ENCODE measurements at regions not wholly inside any gene's neighbourhood (a gene's known extent, or its start where the extent isn't known, plus 50 kb on each side); places are given as distances from the start of the nearest gene placed in this dataset.
"Not testable (repeated sequence)": the region's sequence is repeated elsewhere in the genome, so short reads cannot be mapped to it uniquely, and the experiment has no call there.

GRCh38 chr1:70727886-70728489 is 316.9 kb downstream of the CTH start:
- Histone ChIP-seq H3K4me3 (no peak overlapping the region), H3K36me3 (no peaks in the 10 kb centered on the region), H3K27me3 (no peaks in the 10 kb centered on the region), H3K4me1 (no peaks in the 10 kb centered on the region), H3K9me3 (peaks cover 0 to 38% (median 15%) of the 10 kb centered on the region in 11 donors), H3K27ac (no peak overlapping the region)
- intact Hi-C loops (cut with DNase I) = no loop called here
- DNase-seq (no peak), ATAC-seq (no peak)
- whole genome bisulfite sequencing, 2 donors = 79 to 80% methylated on average over 6 of the region's 6 CpGs
- TF ChIP-seq CTCF (IDR thresholded peaks at IDR 0.05) = no peak

GRCh38 chr1:70736518-70736917 is 311.1 kb downstream of the PTGER3 start:
- not testable (repeated sequence) for H3K36me3 ChIP-seq, H3K4me3 ChIP-seq, H3K27me3 ChIP-seq, ATAC-seq, H3K27ac ChIP-seq, H3K4me1 ChIP-seq, DNase-seq
- 80 to 84% methylated on average over 3 to 5 of the region's 6 CpGs for WGBS, 2 donors
- intact Hi-C loops (cut with DNase I) = loop anchor here in 1 of 10 donors (5.0 kb wide), 1 partner anchor 741 kb away; no protein-coding TSS in a partner anchor
- H3K9me3 ChIP-seq = peaks cover 0 to 23% (median 5%) of the 10 kb centered on the region in 11 donors

GRCh38 chr1:70737125-70737524 is 310.5 kb downstream of the PTGER3 start:
- WGBS, 2 donors = 66 to 70% methylated on average over 1 of the region's 1 CpG
- H3K4me3 ChIP-seq = no peak overlapping the region

GRCh38 chr1:70738624-70739023 is 309.0 kb downstream of the PTGER3 start:
- ATAC-seq (no peak), DNase-seq (no peak)
- WGBS, 2 donors = 35 to 51% methylated on average over 3 of the region's 3 CpGs
- intact Hi-C loops (cut with DNase I) = loop anchor here in 1 of 10 donors (5.0 kb wide), 1 partner anchor 739 kb away; no protein-coding TSS in a partner anchor
- no peaks in the 10 kb centered on the region for H3K27me3 ChIP-seq
- no peak overlapping the region for H3K27ac ChIP-seq
- TF ChIP-seq CTCF (IDR thresholded peaks at IDR 0.05) = no peak
- peaks cover 0 to 44% (median 5%) of the 10 kb centered on the region in 11 donors for H3K9me3 ChIP-seq
- H3K36me3 ChIP-seq = no peaks in the 10 kb centered on the region
- no peak overlapping the region for H3K4me3 ChIP-seq
- no peaks in the 10 kb centered on the region for H3K4me1 ChIP-seq

More at GRCh38 chr1:70737125-70737524, 310.5 kb downstream of the PTGER3 start:
- no peak for TF ChIP-seq CTCF (IDR thresholded peaks at IDR 0.05)
- ATAC-seq = no peak
- no peaks in the 10 kb centered on the region for H3K4me1 ChIP-seq
- no peak overlapping the region for H3K27ac ChIP-seq
- H3K36me3 ChIP-seq = no peaks in the 10 kb centered on the region
- no peaks in the 10 kb centered on the region for H3K27me3 ChIP-seq
- no peak for DNase-seq
- H3K9me3 ChIP-seq = peaks cover 0 to 29% (median 5%) of the 10 kb centered on the region in 11 donors
- intact Hi-C loops (cut with DNase I) = loop anchor here in 1 of 10 donors (5.0 kb wide), 1 partner anchor 740 kb away; no protein-coding TSS in a partner anchor

- Histone ChIP-seq H3K4me1 (no peaks in the 10 kb centered on the region), H3K27me3 (no peaks in the 10 kb centered on the region), H3K4me3 (no peak overlapping the region), H3K9me3 (peaks cover 0 to 96% (median 32%) of the 10 kb centered on the region in 11 donors), H3K36me3 (no peaks in the 10 kb centered on the region), H3K27ac (no peak overlapping the region)
- DNase-seq (no peak), ATAC-seq (no peak)
- 59 to 73% methylated on average over 4 of the region's 4 CpGs for WGBS, 2 donors
- no peak for TF ChIP-seq CTCF (IDR thresholded peaks at IDR 0.05)
- intact Hi-C loops (cut with DNase I) = no loop called here
These were observed 302.4 kb downstream of the PTGER3 start for GRCh38 chr1:70745199-70745598.

- H3K36me3 ChIP-seq, ATAC-seq: not testable (repeated sequence)
- peaks cover 0 to 96% (median 36%) of the 10 kb centered on the region in 11 donors for H3K9me3 ChIP-seq
These were observed 301.6 kb downstream of the PTGER3 start for GRCh38 chr1:70746062-70746461.

GRCh38 chr1:70747123-70747522 is 300.5 kb downstream of the PTGER3 start:
- peaks cover 0 to 86% (median 34%) of the 10 kb centered on the region in 11 donors for H3K9me3 ChIP-seq
- H3K4me3 ChIP-seq; intact Hi-C loops (cut with DNase I); H3K27ac ChIP-seq; DNase-seq; H3K27me3 ChIP-seq; ATAC-seq; H3K36me3 ChIP-seq; H3K4me1 ChIP-seq: not testable (repeated sequence)
- 50 to 64% methylated on average over 1 of the region's 1 CpG for WGBS, 2 donors

More at GRCh38 chr1:70746062-70746461, 301.6 kb downstream of the PTGER3 start:
- H3K27ac ChIP-seq; DNase-seq; H3K4me3 ChIP-seq; H3K27me3 ChIP-seq; intact Hi-C loops (cut with DNase I); H3K4me1 ChIP-seq: not testable (repeated sequence)
- WGBS, 2 donors = 92 to 94% methylated on average over 1 of the region's 1 CpG
